GM18867 (cell line): ENCODE measurements at regions not wholly inside any gene's neighbourhood (a gene's known extent, or its start where the extent isn't known, plus 50 kb on each side); places are given as distances from the start of the nearest gene placed in this dataset.
"Not testable (repeated sequence)": the region's sequence is repeated elsewhere in the genome, so short reads cannot be mapped to it uniquely, and the experiment has no call there.

Source experiments
- ATAC-seq: cut with Tn5 transposase; IDR thresholded peaks from one replicate; pipeline ENCODE4 v1.9.1; 2021; ENCODE audit warnings: mild to moderate bottlenecking, moderate library complexity; ENCODE audit not compliant: unreplicated experiment

- no peak for ATAC-seq
Observed at GRCh38 chr1:238783633-238784032, 602.7 kb upstream of the CHRM3 start.

- ATAC-seq: no peak
Observed at GRCh38 chr1:238779716-238780115, 606.7 kb upstream of the CHRM3 start.

- no peak for ATAC-seq
Observed at GRCh38 chr1:238778113-238778512, 608.3 kb upstream of the CHRM3 start.

GRCh38 chr1:238777551-238777950 lies 608.8 kb upstream of the CHRM3 start:
- no peak for ATAC-seq

- no peak for ATAC-seq
Observed at GRCh38 chr1:238776126-238776525, 610.2 kb upstream of the CHRM3 start.

GRCh38 chr1:238772322-238772721 lies 614.0 kb upstream of the CHRM3 start:
- ATAC-seq: no peak

- no peak for ATAC-seq
Observed at GRCh38 chr1:238767321-238767720, 619.0 kb upstream of the CHRM3 start.

- ATAC-seq: no peak
Observed at GRCh38 chr1:238764779-238765178, 621.6 kb upstream of the CHRM3 start.

- ATAC-seq: no peak
Observed at GRCh38 chr1:238753252-238753651, 633.1 kb upstream of the CHRM3 start.

- ATAC-seq: no peak
Observed at GRCh38 chr1:238752327-238752726, 634.0 kb upstream of the CHRM3 start.

- no peak for ATAC-seq
Observed at GRCh38 chr1:238745069-238745468, 641.3 kb upstream of the CHRM3 start.

- no peak for ATAC-seq
Observed at GRCh38 chr1:238738892-238739291, 647.5 kb upstream of the CHRM3 start.

- ATAC-seq: no peak
Observed at GRCh38 chr1:238727670-238728069, 658.7 kb upstream of the CHRM3 start.

GRCh38 chr1:238722812-238723211 lies 663.6 kb upstream of the CHRM3 start:
- no peak for ATAC-seq

- ATAC-seq: no peak
Observed at GRCh38 chr1:238710697-238711096, 675.7 kb upstream of the CHRM3 start.

- ATAC-seq: no peak
Observed at GRCh38 chr1:238701024-238701423, 685.3 kb upstream of the CHRM3 start.

- no peak for ATAC-seq
Observed at GRCh38 chr1:238690415-238690814, 696.0 kb upstream of the CHRM3 start.

- not testable (repeated sequence) for ATAC-seq
Observed at GRCh38 chr1:238684576-238684975, 701.8 kb upstream of the CHRM3 start.

GRCh38 chr1:238681451-238681850 lies 704.9 kb upstream of the CHRM3 start:
- no peak for ATAC-seq

GRCh38 chr1:238681021-238681420 lies 705.3 kb upstream of the CHRM3 start:
- ATAC-seq: no peak

- no peak for ATAC-seq
Observed at GRCh38 chr1:238677567-238677966, 708.8 kb upstream of the CHRM3 start.

- no peak for ATAC-seq
Observed at GRCh38 chr1:238675221-238675620, 711.1 kb upstream of the CHRM3 start.

- no peak for ATAC-seq
Observed at GRCh38 chr1:238674316-238674715, 712.1 kb upstream of the CHRM3 start.

GRCh38 chr1:238673561-238673960 lies 712.8 kb upstream of the CHRM3 start:
- ATAC-seq: no peak
